Skeletal muscle tissue (tissue), 3 donors: ENCODE measurements at regions not wholly inside any gene's neighbourhood (a gene's known extent, or its start where the extent isn't known, plus 50 kb on each side); places are given as distances from the start of the nearest gene placed in this dataset.

Experiments used
- H3K27ac ChIP-seq: one replicate; pipeline ENCODE4 v1.7.0; 2013; ENCODE audit warnings: mild to moderate bottlenecking, low read depth, low read length, inconsistent platforms
- H3K27me3 ChIP-seq, 3 donors: one replicate each; pipeline ENCODE4 v1.7.0; 2013; ENCODE audit warnings: low read length in 3 of 3; ENCODE audit not compliant: control insufficient read depth in 3 of 3, insufficient read depth in 3 of 3
- H3K36me3 ChIP-seq, 3 donors: one replicate each; pipeline ENCODE4 v1.7.0; 2013; ENCODE audit warnings: low read length in 3 of 3; ENCODE audit not compliant: control insufficient read depth in 3 of 3, insufficient read depth in 3 of 3
- H3K4me1 ChIP-seq, 3 donors: one replicate each; pipeline ENCODE4 v1.7.0; 2013; ENCODE audit warnings: low read length in 3 of 3, mild to moderate bottlenecking in 3 of 3; ENCODE audit not compliant: control insufficient read depth in 3 of 3, insufficient read depth in 3 of 3
- H3K4me3 ChIP-seq, 3 donors: one replicate each; pipeline ENCODE4 v1.7.0; 2013; ENCODE audit warnings: low read length in 3 of 3
- H3K9ac ChIP-seq, 3 donors: one replicate each; pipeline ENCODE4 v1.7.0; 2013; ENCODE audit warnings: low read length in 3 of 3, mild to moderate bottlenecking in 3 of 3, moderate library complexity in 2 of 3, low read depth in 1 of 3
- H3K9me3 ChIP-seq, 3 donors: one replicate each; pipeline ENCODE4 v1.7.0; 2013; ENCODE audit warnings: low read length in 3 of 3; ENCODE audit not compliant: control insufficient read depth in 3 of 3
- donor health status: Osteomylitis.

- Histone ChIP-seq H3K27ac (no peak overlapping the region), H3K9me3 (no peaks in the 10 kb centered on the region), H3K4me1 (no peaks in the 10 kb centered on the region), H3K9ac (no peak overlapping the region), H3K36me3 (no peaks in the 10 kb centered on the region), H3K4me3 (no peak overlapping the region), H3K27me3 (peaks cover 0 to 20% (median 3%) of the 10 kb centered on the region in 3 donors)
Measured at GRCh38 chr5:4514067-4514648, 626.0 kb upstream of the ADAMTS16 start.

DNA sequence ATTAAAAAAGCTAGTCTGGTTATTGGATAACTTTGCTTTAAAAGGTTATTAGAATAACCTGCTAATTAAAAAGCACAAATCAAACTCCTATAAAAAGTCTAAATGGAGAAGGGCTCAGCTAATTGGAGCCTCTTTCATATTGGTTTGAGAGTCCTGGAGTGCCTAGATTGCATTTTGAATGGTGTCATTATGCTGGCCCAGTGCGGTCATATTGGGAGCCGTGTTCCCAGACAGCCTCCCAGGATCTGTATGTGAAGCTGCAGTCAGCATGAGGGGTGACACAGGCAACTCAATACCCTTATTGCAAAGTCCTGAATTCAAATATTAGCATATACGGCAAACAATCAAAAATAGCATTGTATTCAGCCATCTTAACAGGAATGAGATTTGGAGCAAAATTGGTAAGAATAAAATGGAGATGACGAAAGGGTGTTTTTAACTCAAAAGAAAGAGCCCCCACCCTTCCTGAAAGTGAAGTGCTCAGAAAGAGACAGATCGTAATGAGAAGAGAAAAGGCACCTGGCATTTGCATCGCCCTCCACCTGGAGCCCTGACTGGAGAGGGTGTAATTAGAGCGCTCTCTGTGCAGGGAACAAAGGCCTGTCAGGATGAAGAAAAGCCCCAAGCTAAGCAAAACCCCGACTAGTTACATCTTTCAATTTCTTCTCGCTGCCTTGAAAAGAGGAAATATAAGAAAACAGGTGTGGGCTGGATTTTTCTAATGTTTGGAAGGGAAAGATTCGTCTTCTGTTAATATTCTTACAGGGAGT is 621.0 kb upstream of the ADAMTS16 start:
- no peaks in the 10 kb centered on the region for H3K4me1 ChIP-seq
- H3K9ac ChIP-seq, result no peak overlapping the region
- H3K9me3 ChIP-seq, result no peaks in the 10 kb centered on the region
- H3K27ac ChIP-seq, result no peak overlapping the region
- no peaks in the 10 kb centered on the region for H3K36me3 ChIP-seq
- no peak overlapping the region for H3K4me3 ChIP-seq
- peaks cover 0 to 2% (median 0%) of the 10 kb centered on the region in 3 donors for H3K27me3 ChIP-seq

- Histone ChIP-seq H3K36me3 (no peaks in the 10 kb centered on the region), H3K27ac (no peak overlapping the region), H3K4me3 (no peak overlapping the region), H3K9ac (no peak overlapping the region), H3K4me1 (no peaks in the 10 kb centered on the region), H3K27me3 (peaks cover 0 to 2% (median 0%) of the 10 kb centered on the region in 3 donors), H3K9me3 (no peaks in the 10 kb centered on the region)
Measured at GRCh38 chr5:4520559-4520958, 619.6 kb upstream of the ADAMTS16 start.

GRCh38 chr5:4523038-4523437 is 617.1 kb upstream of the ADAMTS16 start:
- H3K27ac ChIP-seq, result no peak overlapping the region
- H3K9ac ChIP-seq, result no peak overlapping the region
- no peaks in the 10 kb centered on the region for H3K9me3 ChIP-seq
- no peaks in the 10 kb centered on the region for H3K4me1 ChIP-seq
- H3K4me3 ChIP-seq, result no peak overlapping the region
- no peaks in the 10 kb centered on the region for H3K36me3 ChIP-seq
- H3K27me3 ChIP-seq, result no peaks in the 10 kb centered on the region

GRCh38 chr5:4531756-4532704 is 608.1 kb upstream of the ADAMTS16 start:
- Histone ChIP-seq H3K9me3 (peaks cover 0 to 2% (median 0%) of the 10 kb centered on the region in 3 donors), H3K27me3 (no peaks in the 10 kb centered on the region), H3K4me3 (no peak overlapping the region), H3K27ac (no peak overlapping the region), H3K4me1 (no peaks in the 10 kb centered on the region), H3K9ac (no peak overlapping the region), H3K36me3 (no peaks in the 10 kb centered on the region)

GRCh38 chr5:4532705-4533080 is 607.4 kb upstream of the ADAMTS16 start:
- H3K4me1 ChIP-seq, result no peaks in the 10 kb centered on the region
- H3K27ac ChIP-seq, result no peak overlapping the region

GRCh38 chr5:4533457-4534105 is 606.5 kb upstream of the ADAMTS16 start:
- no peak overlapping the region for H3K27ac ChIP-seq
- no peaks in the 10 kb centered on the region for H3K36me3 ChIP-seq
- no peak overlapping the region for H3K9ac ChIP-seq
- no peak overlapping the region for H3K4me3 ChIP-seq
- H3K9me3 ChIP-seq, result peaks cover 0 to 2% (median 0%) of the 10 kb centered on the region in 3 donors
- no peaks in the 10 kb centered on the region for H3K4me1 ChIP-seq
- H3K27me3 ChIP-seq, result no peaks in the 10 kb centered on the region

More at GRCh38 chr5:4532705-4533080, 607.4 kb upstream of the ADAMTS16 start:
- H3K27me3 ChIP-seq, result no peaks in the 10 kb centered on the region
- H3K4me3 ChIP-seq, result no peak overlapping the region
- no peak overlapping the region for H3K9ac ChIP-seq
- no peaks in the 10 kb centered on the region for H3K36me3 ChIP-seq
- H3K9me3 ChIP-seq, result peaks cover 0 to 2% (median 0%) of the 10 kb centered on the region in 3 donors

GRCh38 chr5:4537489-4537888 is 602.6 kb upstream of the ADAMTS16 start:
- H3K4me1 ChIP-seq, result no peaks in the 10 kb centered on the region
- no peaks in the 10 kb centered on the region for H3K36me3 ChIP-seq
- H3K27ac ChIP-seq, result no peak overlapping the region
- no peaks in the 10 kb centered on the region for H3K27me3 ChIP-seq
- no peak overlapping the region for H3K9ac ChIP-seq
- H3K9me3 ChIP-seq, result peaks cover 0 to 2% (median 0%) of the 10 kb centered on the region in 3 donors
- no peak overlapping the region for H3K4me3 ChIP-seq

- Histone ChIP-seq H3K27me3 (peaks cover 0 to 3% (median 0%) of the 10 kb centered on the region in 3 donors), H3K36me3 (no peaks in the 10 kb centered on the region), H3K27ac (no peak overlapping the region), H3K9me3 (peaks cover 0 to 2% (median 0%) of the 10 kb centered on the region in 3 donors), H3K9ac (no peak overlapping the region), H3K4me1 (no peaks in the 10 kb centered on the region), H3K4me3 (no peak overlapping the region)
Measured at GRCh38 chr5:4540375-4541173, 599.6 kb upstream of the ADAMTS16 start.
